ENCODE measurements at regions not wholly inside any gene's neighbourhood (a gene's known extent, or its start where the extent isn't known, plus 50 kb on each side); places are given as distances from the start of the nearest gene placed in this dataset.

- in situ Hi-C loops (cut with HindIII; ENCODE audit: low pct_unique_long_range_greater_than_20kb, low sequenced_read_pairs): no loop called here
- ChIA-PET CTCF (no interaction called here), POLR2A (interaction anchor here (0.7 kb wide), 1 partner anchor 697 kb away, joined by 3 read pairs; no protein-coding TSS in a partner anchor)
These were observed 75.4 kb upstream of the VTCN1 start for GRCh38 chr1:117286145-117286544.

DNA sequence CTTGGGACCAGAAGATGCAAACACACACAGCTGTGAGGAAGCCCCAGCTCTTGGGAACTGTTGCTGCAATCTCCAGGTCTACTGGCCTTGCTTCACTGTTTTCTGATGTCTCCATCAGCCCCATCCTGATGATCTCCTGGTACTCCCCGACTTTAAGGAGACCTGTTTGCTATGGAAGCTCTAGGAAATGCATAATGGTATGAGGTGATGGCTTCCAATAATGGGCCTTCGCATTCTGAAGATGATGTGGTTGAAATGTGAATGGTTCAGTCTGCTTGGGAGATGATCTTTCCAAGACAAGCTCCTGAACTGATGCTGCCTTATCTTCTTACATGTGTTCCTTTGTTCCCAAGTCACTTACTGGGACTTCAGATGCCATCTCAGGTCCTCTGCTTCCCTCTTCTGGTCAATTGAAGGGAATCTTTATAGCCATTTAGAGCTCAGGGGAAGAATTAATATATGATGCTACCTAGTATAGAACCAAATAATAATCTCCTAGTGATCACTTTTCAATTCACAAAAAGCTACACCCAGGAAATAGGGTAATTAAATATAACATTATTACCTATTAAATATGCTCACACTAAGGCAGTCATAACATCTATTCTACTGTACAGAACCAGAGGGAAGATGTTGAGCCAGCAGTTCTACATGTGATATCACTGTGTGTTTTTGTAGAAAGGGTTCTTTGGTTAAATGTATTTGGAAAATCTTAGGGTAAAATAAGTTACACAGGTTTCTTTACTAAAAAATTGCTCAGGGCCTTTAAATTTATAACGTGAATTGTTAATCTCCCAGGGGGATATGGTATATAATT lies 73.9 kb upstream of the VTCN1 start:
- DNase-seq (ENCODE audit: low read depth, low spot score) (peak; percentile 17), ATAC-seq (peak; percentile 80)
- H3K4me3 ChIP-seq (ENCODE audit: low read depth in 2 of 2, low read length in 2 of 2): no peak overlapping the region
- no peaks in the 10 kb centered on the region for H3K4me1 ChIP-seq (ENCODE audit: control insufficient read depth, insufficient read depth, low read length)
- no peaks in the 10 kb centered on the region for H3K9me3 ChIP-seq (ENCODE audit: control insufficient read depth, insufficient read depth, low read depth, low read length)
- ChIA-PET CTCF (interaction anchor here (0.6 to 1.3 kb wide), 4 partner anchors 117 to 217 kb away, joined by 3 to 9 read pairs (median 3); no protein-coding TSS in a partner anchor), POLR2A (no interaction called here)
- intact Hi-C loops (cut with micrococcal nuclease; ENCODE audit: unreplicated experiment) (loop anchor here (5.0 kb wide), 1 partner anchor 157 kb away; no protein-coding TSS in a partner anchor), in situ Hi-C loops (cut with HindIII; ENCODE audit: low pct_unique_long_range_greater_than_20kb, low sequenced_read_pairs) (no loop called here)
- TF ChIP-seq CTCF (IDR thresholded peaks at IDR 0.05) (peak; percentile 60), TCF7L2 (IDR thresholded peaks at IDR 0.05; ENCODE audit: low read depth, low read length) (no peak)
- no peaks in the 10 kb centered on the region for H3K27me3 ChIP-seq (ENCODE audit: control insufficient read depth, insufficient read depth, low read length)
- no TSS peak for BruUV-seq (replicated peaks)
- H3K27ac ChIP-seq (ENCODE audit: low read length): no peak overlapping the region
- no peaks in the 10 kb centered on the region for H3K36me3 ChIP-seq (ENCODE audit: control insufficient read depth, insufficient read depth, low read length)

More at GRCh38 chr1:117286145-117286544, 75.4 kb upstream of the VTCN1 start:
- BruUV-seq (replicated peaks): no TSS peak
- no peak overlapping the region for H3K4me3 ChIP-seq (ENCODE audit: low read depth in 2 of 2, low read length in 2 of 2)
- TF ChIP-seq TCF7L2 (IDR thresholded peaks at IDR 0.05; ENCODE audit: low read depth, low read length): no peak
- TF ChIP-seq, protein P1, sequence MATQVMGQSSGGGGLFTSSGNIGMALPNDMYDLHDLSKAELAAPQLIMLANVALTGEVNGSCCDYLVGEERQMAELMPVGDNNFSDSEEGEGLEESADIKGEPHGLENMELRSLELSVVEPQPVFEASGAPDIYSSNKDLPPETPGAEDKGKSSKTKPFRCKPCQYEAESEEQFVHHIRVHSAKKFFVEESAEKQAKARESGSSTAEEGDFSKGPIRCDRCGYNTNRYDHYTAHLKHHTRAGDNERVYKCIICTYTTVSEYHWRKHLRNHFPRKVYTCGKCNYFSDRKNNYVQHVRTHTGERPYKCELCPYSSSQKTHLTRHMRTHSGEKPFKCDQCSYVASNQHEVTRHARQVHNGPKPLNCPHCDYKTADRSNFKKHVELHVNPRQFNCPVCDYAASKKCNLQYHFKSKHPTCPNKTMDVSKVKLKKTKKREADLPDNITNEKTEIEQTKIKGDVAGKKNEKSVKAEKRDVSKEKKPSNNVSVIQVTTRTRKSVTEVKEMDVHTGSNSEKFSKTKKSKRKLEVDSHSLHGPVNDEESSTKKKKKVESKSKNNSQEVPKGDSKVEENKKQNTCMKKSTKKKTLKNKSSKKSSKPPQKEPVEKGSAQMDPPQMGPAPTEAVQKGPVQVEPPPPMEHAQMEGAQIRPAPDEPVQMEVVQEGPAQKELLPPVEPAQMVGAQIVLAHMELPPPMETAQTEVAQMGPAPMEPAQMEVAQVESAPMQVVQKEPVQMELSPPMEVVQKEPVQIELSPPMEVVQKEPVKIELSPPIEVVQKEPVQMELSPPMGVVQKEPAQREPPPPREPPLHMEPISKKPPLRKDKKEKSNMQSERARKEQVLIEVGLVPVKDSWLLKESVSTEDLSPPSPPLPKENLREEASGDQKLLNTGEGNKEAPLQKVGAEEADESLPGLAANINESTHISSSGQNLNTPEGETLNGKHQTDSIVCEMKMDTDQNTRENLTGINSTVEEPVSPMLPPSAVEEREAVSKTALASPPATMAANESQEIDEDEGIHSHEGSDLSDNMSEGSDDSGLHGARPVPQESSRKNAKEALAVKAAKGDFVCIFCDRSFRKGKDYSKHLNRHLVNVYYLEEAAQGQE (IDR thresholded peaks at IDR 0.05; ENCODE audit: insufficient read depth in 1 of 2, low read depth in 2 of 2, low read length in 1 of 2): no peak
- no peak for TF ChIP-seq POLR2AphosphoS5 (IDR thresholded peaks at IDR 0.05; ENCODE audit: low read depth, low read length)
- TF ChIP-seq CTCF (IDR thresholded peaks at IDR 0.05): no peak
- TF ChIP-seq SIN3A (IDR thresholded peaks at IDR 0.05; ENCODE audit: borderline replicate concordance, insufficient read depth, low read depth, low read length): no peak
- no peak for ATAC-seq
- H3K27ac ChIP-seq (ENCODE audit: low read length): no peak overlapping the region
- H3K9me3 ChIP-seq (ENCODE audit: control insufficient read depth, insufficient read depth, low read depth, low read length): no peaks in the 10 kb centered on the region
- H3K27me3 ChIP-seq (ENCODE audit: control insufficient read depth, insufficient read depth, low read length): no peaks in the 10 kb centered on the region
- no peak for DNase-seq (ENCODE audit: low read depth, low spot score)
- H3K4me1 ChIP-seq (ENCODE audit: control insufficient read depth, insufficient read depth, low read length): no peaks in the 10 kb centered on the region
- intact Hi-C loops (cut with micrococcal nuclease; ENCODE audit: unreplicated experiment): no loop called here
- H3K36me3 ChIP-seq (ENCODE audit: control insufficient read depth, insufficient read depth, low read length): no peaks in the 10 kb centered on the region
